ENCODE measurements at regions not wholly inside any gene's neighbourhood (a gene's known extent, or its start where the extent isn't known, plus 50 kb on each side); places are given as distances from the start of the nearest gene placed in this dataset.

- Histone ChIP-seq H3K9ac (no peak overlapping the region), H3K9me3 (ENCODE audit: control insufficient read depth, low read length) (no peaks in the 10 kb centered on the region), H2AFZ (no peak overlapping the region), H3K36me3 (ENCODE audit: control insufficient read depth, insufficient read depth, low read length) (no peaks in the 10 kb centered on the region), H3K4me2 (ENCODE audit: low read length) (no peak overlapping the region), H3K27ac (no peak overlapping the region), H3K27me3 (ENCODE audit: control insufficient read depth, insufficient read depth, low read length) (no peaks in the 10 kb centered on the region), H3K4me3 (ENCODE audit: low read depth, low read length) (no peak overlapping the region), H3K79me2 (no peaks in the 10 kb centered on the region), H3K4me1 (no peaks in the 10 kb centered on the region)
- TF ChIP-seq, protein P1, sequence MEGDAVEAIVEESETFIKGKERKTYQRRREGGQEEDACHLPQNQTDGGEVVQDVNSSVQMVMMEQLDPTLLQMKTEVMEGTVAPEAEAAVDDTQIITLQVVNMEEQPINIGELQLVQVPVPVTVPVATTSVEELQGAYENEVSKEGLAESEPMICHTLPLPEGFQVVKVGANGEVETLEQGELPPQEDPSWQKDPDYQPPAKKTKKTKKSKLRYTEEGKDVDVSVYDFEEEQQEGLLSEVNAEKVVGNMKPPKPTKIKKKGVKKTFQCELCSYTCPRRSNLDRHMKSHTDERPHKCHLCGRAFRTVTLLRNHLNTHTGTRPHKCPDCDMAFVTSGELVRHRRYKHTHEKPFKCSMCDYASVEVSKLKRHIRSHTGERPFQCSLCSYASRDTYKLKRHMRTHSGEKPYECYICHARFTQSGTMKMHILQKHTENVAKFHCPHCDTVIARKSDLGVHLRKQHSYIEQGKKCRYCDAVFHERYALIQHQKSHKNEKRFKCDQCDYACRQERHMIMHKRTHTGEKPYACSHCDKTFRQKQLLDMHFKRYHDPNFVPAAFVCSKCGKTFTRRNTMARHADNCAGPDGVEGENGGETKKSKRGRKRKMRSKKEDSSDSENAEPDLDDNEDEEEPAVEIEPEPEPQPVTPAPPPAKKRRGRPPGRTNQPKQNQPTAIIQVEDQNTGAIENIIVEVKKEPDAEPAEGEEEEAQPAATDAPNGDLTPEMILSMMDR (IDR thresholded peaks at IDR 0.05) = no peak
Measured at GRCh38 chr7:372932-373791, 83.2 kb downstream of the FOXL3 start.

GRCh38 chr7:373818-374705, 84.1 kb downstream of the FOXL3 start:
- H3K27ac ChIP-seq = no peak overlapping the region
- no peaks in the 10 kb centered on the region for H3K4me1 ChIP-seq
- no peaks in the 10 kb centered on the region for H3K9me3 ChIP-seq (ENCODE audit: control insufficient read depth, low read length)
- H3K4me3 ChIP-seq (ENCODE audit: low read depth, low read length) = no peak overlapping the region
- H3K9ac ChIP-seq = no peak overlapping the region
- TF ChIP-seq, protein P1 (IDR thresholded peaks at IDR 0.05) = no peak
- no peak overlapping the region for H3K4me2 ChIP-seq (ENCODE audit: low read length)
- H2AFZ ChIP-seq = no peak overlapping the region
- H3K27me3 ChIP-seq (ENCODE audit: control insufficient read depth, insufficient read depth, low read length) = no peaks in the 10 kb centered on the region
- no peaks in the 10 kb centered on the region for H3K79me2 ChIP-seq
- no peaks in the 10 kb centered on the region for H3K36me3 ChIP-seq (ENCODE audit: control insufficient read depth, insufficient read depth, low read length)

DNA sequence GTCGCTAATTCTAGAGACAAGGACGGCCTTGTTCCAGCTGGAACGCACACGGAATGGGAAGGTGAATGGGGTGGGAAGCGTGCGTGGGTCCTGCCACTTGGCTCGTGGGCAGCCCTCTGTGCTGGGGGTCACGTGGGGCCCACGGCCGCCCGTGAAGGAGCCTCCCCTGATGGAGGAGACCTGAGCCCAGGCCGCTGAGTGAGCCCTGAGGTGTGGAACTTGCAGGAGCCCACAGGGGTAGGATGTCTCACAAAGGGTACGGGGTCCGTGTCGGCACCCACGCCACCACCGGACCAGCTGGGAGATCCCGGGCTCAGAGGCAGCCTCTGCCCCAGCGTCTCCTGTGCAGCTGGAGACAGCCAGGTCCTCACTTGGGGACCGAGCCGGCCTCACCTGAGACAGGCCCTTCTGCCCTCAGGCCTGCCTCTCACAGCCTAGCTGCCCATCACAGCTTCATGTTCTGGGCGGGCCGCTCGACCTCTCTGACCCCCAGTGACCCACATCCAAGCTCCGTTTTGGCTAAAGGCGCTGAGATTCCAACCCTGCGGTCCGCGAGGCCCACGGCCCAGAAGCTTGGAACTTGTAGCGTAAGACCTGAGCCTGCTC, 84.8 kb downstream of the FOXL3 start:
- no peak overlapping the region for H3K4me3 ChIP-seq (ENCODE audit: low read depth, low read length)
- H3K36me3 ChIP-seq (ENCODE audit: control insufficient read depth, insufficient read depth, low read length) = no peaks in the 10 kb centered on the region
- H2AFZ ChIP-seq = no peak overlapping the region
- no peaks in the 10 kb centered on the region for H3K9me3 ChIP-seq (ENCODE audit: control insufficient read depth, low read length)
- peaks cover 4% of the 10 kb centered on the region for H3K4me1 ChIP-seq
- TF ChIP-seq, protein P1 (IDR thresholded peaks at IDR 0.05) = no peak
- no peak overlapping the region for H3K27ac ChIP-seq
- no peak overlapping the region for H3K9ac ChIP-seq
- no peaks in the 10 kb centered on the region for H3K79me2 ChIP-seq
- no peaks in the 10 kb centered on the region for H3K27me3 ChIP-seq (ENCODE audit: control insufficient read depth, insufficient read depth, low read length)
- no peak overlapping the region for H3K4me2 ChIP-seq (ENCODE audit: low read length)

DNA sequence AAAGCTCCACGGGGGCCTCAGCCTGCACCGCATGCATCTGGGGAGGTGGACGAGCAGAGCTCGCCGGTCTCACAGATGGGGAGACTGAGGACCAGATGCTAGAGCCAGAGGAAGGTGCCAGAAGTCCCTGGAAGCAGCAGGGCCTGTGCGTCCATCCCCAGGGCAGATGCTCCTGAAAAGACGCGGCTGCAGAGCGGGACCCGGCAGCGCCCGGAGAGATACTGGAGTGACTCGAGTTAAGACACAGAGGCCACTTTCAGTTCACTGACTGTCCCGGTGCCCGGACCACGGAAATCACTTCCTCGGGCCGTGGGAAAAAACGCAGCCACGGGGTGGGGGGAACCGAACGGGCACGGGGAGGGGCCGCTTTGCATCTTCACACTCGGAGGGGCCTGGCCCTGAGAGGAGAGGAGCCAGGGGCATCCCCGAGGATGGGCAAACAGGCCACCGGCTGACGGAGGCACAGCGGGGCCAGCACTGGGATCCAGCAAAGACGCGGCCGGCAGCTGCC, 85.4 kb downstream of the FOXL3 start:
- Histone ChIP-seq H3K9me3 (ENCODE audit: control insufficient read depth, low read length) (no peaks in the 10 kb centered on the region), H3K27me3 (ENCODE audit: control insufficient read depth, insufficient read depth, low read length) (no peaks in the 10 kb centered on the region), H2AFZ (no peak overlapping the region), H3K9ac (no peak overlapping the region), H3K4me3 (ENCODE audit: low read depth, low read length) (no peak overlapping the region), H3K4me2 (ENCODE audit: low read length) (no peak overlapping the region), H3K36me3 (ENCODE audit: control insufficient read depth, insufficient read depth, low read length) (no peaks in the 10 kb centered on the region), H3K4me1 (peaks cover 4% of the 10 kb centered on the region), H3K27ac (no peak overlapping the region), H3K79me2 (no peaks in the 10 kb centered on the region)
- TF ChIP-seq, protein P1 (IDR thresholded peaks at IDR 0.05) = no peak

All from parathyroid adenoma (tissue), 2 donors.